Fibroblast of pulmonary artery (primary cell): ENCODE measurements at regions not wholly inside any gene's neighbourhood (a gene's known extent, or its start where the extent isn't known, plus 50 kb on each side); places are given as distances from the start of the nearest gene placed in this dataset.

Experiments used
- DNase-seq: peaks from one replicate; pipeline ENCODE4 v3.0.0-alpha.2; 2010; ENCODE audit warnings: low read depth
- H3K4me3 ChIP-seq: replicated peaks from 2 replicates; pipeline ENCODE4 v1.5.1; 2011; ENCODE audit warnings: low read depth, mild to moderate bottlenecking, control low read depth, low read length, moderate library complexity
- CTCF ChIP-seq: IDR thresholded peaks from 2 replicates; pipeline ENCODE4 v1.5.1; 2011; ENCODE audit warnings: mild to moderate bottlenecking, control low read depth, low read length, inconsistent platforms; ENCODE audit errors: missing control alignments

- DNase-seq = no peak
- no peak for TF ChIP-seq CTCF
- no peak overlapping the region for H3K4me3 ChIP-seq
These were observed 327.7 kb downstream of the TMEM121 start for GRCh38 chr14:105853907-105854599.

- DNase-seq = no peak
- no peak overlapping the region for H3K4me3 ChIP-seq
- no peak for TF ChIP-seq CTCF
These were observed 328.3 kb downstream of the TMEM121 start for GRCh38 chr14:105854600-105855245.

GRCh38 chr14:105855246-105855892, 329.0 kb downstream of the TMEM121 start:
- no peak for TF ChIP-seq CTCF
- H3K4me3 ChIP-seq = no peak overlapping the region
- DNase-seq = no peak

GRCh38 chr14:105855893-105856675, 329.7 kb downstream of the TMEM121 start:
- DNase-seq = no peak
- H3K4me3 ChIP-seq = no peak overlapping the region
- no peak for TF ChIP-seq CTCF

GRCh38 chr14:105856676-105857219, 330.4 kb downstream of the TMEM121 start:
- H3K4me3 ChIP-seq = no peak overlapping the region
- TF ChIP-seq CTCF = no peak
- no peak for DNase-seq

- TF ChIP-seq CTCF = no peak
- no peak for DNase-seq
- H3K4me3 ChIP-seq = no peak overlapping the region
These were observed 330.9 kb downstream of the TMEM121 start for GRCh38 chr14:105857220-105857825.
